T-helper 2 cell treated with Interferon-gamma antibody and Interleukin-4, amounts not matched to agents 100 ng/mL and 5 ng/mL, for 36 hours (primary cell): ENCODE measurements at regions not wholly inside any gene's neighbourhood (a gene's known extent, or its start where the extent isn't known, plus 50 kb on each side); places are given as distances from the start of the nearest gene placed in this dataset.
"Not testable (repeated sequence)": the region's sequence is repeated elsewhere in the genome, so short reads cannot be mapped to it uniquely, and the experiment has no call there.

Experiments
- intact Hi-C: fragments of 100-400 bp; cut with micrococcal nuclease; formaldehyde crosslinking; loops from one replicate; pipeline ENCODE4 v1.15.1; 2023

GRCh38 chr10:78335371-78335690, 301.7 kb downstream of the RPS24 start:
- intact Hi-C loops: no loop called here

- intact Hi-C loops: no loop called here
These were observed 302.2 kb downstream of the RPS24 start for GRCh38 chr10:78335691-78336401.

GRCh38 chr10:78336402-78336791, 302.7 kb downstream of the RPS24 start:
- intact Hi-C loops: no loop called here

GRCh38 chr10:78337016-78337415, 303.4 kb downstream of the RPS24 start:
- intact Hi-C loops: no loop called here

GRCh38 chr10:78337646-78338391, 304.2 kb downstream of the RPS24 start:
- intact Hi-C loops: no loop called here

GRCh38 chr10:78338717-78339116, 305.1 kb downstream of the RPS24 start:
- intact Hi-C loops: no loop called here

- intact Hi-C loops: no loop called here
These were observed 305.6 kb downstream of the RPS24 start for GRCh38 chr10:78339251-78339650.

GRCh38 chr10:78341953-78342614, 308.4 kb downstream of the RPS24 start:
- intact Hi-C loops: no loop called here

GRCh38 chr10:78342827-78343653, 309.4 kb downstream of the RPS24 start:
- intact Hi-C loops: no loop called here

GRCh38 chr10:78344257-78344656, 310.6 kb downstream of the RPS24 start:
- intact Hi-C loops: not testable (repeated sequence)

GRCh38 chr10:78345515-78345914, 311.9 kb downstream of the RPS24 start:
- intact Hi-C loops: not testable (repeated sequence)

- intact Hi-C loops: no loop called here
These were observed 313.1 kb downstream of the RPS24 start for GRCh38 chr10:78346721-78347120.

GRCh38 chr10:78348411-78349164, 314.9 kb downstream of the RPS24 start:
- intact Hi-C loops: no loop called here

- intact Hi-C loops: no loop called here
These were observed 315.5 kb downstream of the RPS24 start for GRCh38 chr10:78349165-78349516.

- intact Hi-C loops: no loop called here
These were observed 316.4 kb downstream of the RPS24 start for GRCh38 chr10:78349911-78350663.

- intact Hi-C loops: no loop called here
These were observed 317.6 kb downstream of the RPS24 start for GRCh38 chr10:78351283-78351682.

- intact Hi-C loops: no loop called here
These were observed 318.1 kb downstream of the RPS24 start for GRCh38 chr10:78351809-78352208.

GRCh38 chr10:78353636-78354035, 320.0 kb downstream of the RPS24 start:
- intact Hi-C loops: no loop called here

GRCh38 chr10:78354101-78354500, 320.4 kb downstream of the RPS24 start:
- intact Hi-C loops: no loop called here

- intact Hi-C loops: no loop called here
These were observed 322.7 kb downstream of the RPS24 start for GRCh38 chr10:78356291-78356900.
